SU-DHL-6 (cell line): ENCODE measurements at regions not wholly inside any gene's neighbourhood (a gene's known extent, or its start where the extent isn't known, plus 50 kb on each side); places are given as distances from the start of the nearest gene placed in this dataset.

ENCODE experiments used
- CTCF ChIP-seq: fragments of 200-600 bp; sonication (generic); IDR thresholded peaks from one replicate; pipeline ENCODE4 v1.5.1; 2017; ENCODE audit warnings: antibody characterized with exemption, mild to moderate bottlenecking, low read length, moderate library complexity; ENCODE audit not compliant: insufficient read depth, poor library complexity, severe bottlenecking
- EZH2phosphoT487 ChIP-seq: fragments of 200-600 bp; sonication (generic), shearing (Covaris generic); conservative IDR thresholded peaks from 2 replicates; pipeline ENCODE4 v1.6.1; 2018; ENCODE audit warnings: mild to moderate bottlenecking, antibody characterized with exemption, low read length, moderate library complexity, mixed read lengths

- TF ChIP-seq CTCF, result no peak
- TF ChIP-seq EZH2phosphoT487, result no peak
These were observed 80.1 kb downstream of the LMO4 start for GRCh38 chr1:87408665-87409248.
